ENCODE measurements at regions not wholly inside any gene's neighbourhood (a gene's known extent, or its start where the extent isn't known, plus 50 kb on each side); places are given as distances from the start of the nearest gene placed in this dataset.

DNA sequence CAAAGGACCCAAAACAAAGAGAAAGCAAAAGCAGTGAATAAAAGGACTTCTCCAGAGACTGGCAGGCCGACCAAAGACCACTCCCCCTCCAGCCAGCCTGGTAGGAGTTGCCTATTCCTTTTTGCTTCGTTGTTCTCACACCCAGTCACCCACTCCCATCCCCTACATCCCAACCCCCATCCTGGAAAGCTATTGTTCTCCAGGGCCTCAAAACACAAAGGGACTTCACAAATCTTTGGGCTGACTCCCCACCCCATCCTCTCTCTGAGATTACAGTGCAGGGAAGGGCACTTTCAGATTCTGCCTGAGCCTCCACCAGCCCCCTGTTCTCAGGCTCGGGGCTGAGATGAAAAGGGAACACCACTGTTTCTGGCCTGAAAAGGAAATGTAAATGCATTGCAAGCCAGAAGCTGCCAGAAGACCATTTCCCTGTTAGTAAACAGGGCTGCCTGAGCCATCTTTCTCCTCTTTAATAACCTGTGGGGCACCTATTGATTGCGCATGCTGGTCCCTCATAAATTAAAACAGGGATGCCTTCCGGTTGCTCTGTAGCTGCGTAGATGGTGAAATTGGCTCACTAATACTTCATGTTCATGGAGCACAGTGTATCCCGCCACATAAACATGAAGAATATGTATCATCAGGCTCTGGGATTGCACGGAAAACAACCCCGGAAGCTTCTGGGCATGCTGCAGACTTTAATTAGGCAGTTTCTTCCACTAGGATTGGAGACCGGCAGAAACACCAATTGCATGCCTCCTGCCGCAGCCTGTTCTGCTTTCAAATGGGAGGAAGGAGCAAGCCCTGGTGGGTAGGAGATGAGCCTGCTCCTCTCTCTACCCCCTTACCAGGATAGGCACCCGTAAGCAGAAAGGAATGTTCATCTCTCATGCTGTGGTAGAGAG is 130.3 kb upstream of the FUT8 start:
- DNase-seq (ENCODE audit: low spot score), result no peak

GRCh38 chr14:65282896-65283253 is 129.7 kb upstream of the FUT8 start:
- no peak for DNase-seq (ENCODE audit: low spot score)

DNA sequence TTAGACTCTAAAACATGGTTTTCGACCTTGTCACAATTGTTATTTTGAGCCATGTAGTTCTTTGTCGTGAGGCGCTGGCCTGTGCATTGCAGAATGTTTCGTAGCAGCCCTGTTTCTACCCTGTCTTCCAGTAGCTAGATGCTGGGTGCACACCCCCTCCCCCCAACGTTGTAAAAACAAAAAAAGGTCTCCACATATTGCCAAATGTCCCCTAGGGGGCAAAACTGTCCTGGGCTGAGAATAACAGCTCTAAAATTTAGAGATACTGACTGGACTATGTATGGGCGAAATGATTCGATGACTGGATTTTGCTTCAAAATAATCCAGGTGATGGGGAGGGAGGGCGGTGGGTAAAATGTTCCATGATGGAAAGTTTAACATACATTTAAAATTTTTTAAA is 126.1 kb upstream of the FUT8 start:
- peak; percentile 68 for DNase-seq (ENCODE audit: low spot score)

GRCh38 chr14:65287264-65288131 is 125.0 kb upstream of the FUT8 start:
- peak; percentile 76 for DNase-seq (ENCODE audit: low spot score)

GRCh38 chr14:65290830-65291229 is 121.7 kb upstream of the FUT8 start:
- DNase-seq (ENCODE audit: low spot score), result no peak

DNA sequence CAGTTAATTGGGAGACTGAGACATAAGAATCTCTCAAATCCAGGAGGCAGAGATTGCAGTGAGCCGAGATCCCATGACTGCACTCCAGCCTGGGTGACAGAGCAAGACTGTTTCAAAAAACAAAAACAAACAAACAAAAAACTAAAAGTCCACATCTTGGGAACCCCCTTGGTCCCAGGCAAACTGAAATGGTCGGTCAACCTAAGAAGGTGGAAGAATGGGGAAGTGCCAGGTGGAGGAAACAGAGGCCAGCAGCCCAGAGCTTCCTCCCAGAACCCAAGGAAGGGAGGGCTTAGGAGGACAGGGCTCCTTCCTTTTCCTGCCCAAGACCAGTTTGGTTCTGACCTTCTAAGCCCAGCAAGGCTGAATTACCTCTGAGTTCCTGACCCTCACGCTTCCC is 121.0 kb upstream of the FUT8 start:
- no peak for DNase-seq (ENCODE audit: low spot score)

- DNase-seq (ENCODE audit: low spot score), result no peak
These were observed 117.7 kb upstream of the FUT8 start for GRCh38 chr14:65294816-65295215.

GRCh38 chr14:65296402-65296801 is 116.1 kb upstream of the FUT8 start:
- DNase-seq (ENCODE audit: low spot score), result no peak

DNA sequence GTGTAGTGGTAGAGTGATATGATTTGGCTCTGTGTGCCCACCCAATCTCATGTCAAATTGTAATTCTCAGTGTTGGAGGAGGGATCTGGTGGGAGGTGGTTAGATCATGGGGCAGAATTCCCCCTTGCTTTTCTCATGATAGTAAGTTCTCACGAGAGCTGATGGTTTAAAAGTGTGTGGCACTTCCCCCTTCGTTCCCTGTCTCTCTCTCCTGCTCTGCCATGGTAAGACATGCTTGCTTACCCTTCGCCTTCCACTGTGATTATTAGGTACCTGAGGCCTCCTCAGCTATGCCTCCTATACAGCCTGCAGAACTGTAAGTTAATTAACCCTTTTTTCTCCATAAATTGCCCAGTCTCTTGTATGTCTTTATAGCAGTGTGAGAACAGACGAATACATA is 115.7 kb upstream of the FUT8 start:
- no peak for DNase-seq (ENCODE audit: low spot score)

- DNase-seq (ENCODE audit: low spot score), result no peak
These were observed 114.8 kb upstream of the FUT8 start for GRCh38 chr14:65297744-65298143.

DNA sequence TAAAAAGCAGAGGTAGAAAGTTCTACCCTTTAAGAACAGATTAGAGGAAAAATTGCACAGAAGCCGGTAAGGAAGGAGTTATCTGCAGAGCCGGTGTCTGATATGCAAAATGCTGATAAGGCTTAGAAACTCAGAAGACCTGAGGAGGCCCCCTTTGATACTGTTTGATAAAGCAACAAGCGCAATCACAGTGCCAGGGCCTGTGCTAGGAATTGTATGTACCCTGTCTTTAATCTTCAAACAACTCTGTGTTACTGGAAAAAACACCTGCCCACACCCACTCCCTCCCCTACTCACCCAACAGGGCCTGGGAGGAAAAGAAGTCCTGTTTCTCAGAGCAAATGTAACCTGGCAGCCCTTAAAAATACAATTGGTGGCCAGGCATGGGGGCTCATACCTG is 112.7 kb upstream of the FUT8 start:
- no peak for DNase-seq (ENCODE audit: low spot score)

DNA sequence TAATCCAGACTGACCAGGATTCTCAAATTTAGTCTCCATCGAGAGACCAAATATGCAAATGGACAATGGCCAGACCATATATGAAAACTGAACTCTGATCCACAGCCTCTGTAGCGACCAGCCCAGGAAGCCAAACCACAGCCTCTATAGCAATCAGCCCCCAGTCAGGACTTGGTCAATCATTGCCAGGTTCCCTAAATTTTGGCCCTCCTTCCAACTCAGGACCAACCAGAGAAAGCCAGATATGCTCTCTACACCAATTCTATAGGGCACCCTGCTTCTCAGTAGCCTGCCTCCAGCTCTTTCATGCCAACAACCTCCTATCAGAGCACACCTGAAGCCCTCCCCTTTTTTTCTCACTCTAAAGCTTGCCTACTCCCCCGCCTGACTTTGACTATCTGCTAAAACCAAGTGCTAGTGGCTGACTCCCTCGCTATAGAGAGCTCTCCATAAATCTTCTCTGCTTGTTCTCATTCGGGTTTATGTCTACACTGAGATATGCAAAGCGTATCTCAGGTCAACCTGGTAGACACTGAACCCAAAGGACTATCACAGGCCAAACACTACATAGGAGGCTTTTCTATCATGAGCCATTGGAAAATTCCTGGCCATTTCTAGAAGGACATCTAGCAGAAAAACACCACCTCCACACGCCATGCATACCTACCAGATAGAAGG is 110.5 kb upstream of the FUT8 start:
- no peak for DNase-seq (ENCODE audit: low spot score)

DNA sequence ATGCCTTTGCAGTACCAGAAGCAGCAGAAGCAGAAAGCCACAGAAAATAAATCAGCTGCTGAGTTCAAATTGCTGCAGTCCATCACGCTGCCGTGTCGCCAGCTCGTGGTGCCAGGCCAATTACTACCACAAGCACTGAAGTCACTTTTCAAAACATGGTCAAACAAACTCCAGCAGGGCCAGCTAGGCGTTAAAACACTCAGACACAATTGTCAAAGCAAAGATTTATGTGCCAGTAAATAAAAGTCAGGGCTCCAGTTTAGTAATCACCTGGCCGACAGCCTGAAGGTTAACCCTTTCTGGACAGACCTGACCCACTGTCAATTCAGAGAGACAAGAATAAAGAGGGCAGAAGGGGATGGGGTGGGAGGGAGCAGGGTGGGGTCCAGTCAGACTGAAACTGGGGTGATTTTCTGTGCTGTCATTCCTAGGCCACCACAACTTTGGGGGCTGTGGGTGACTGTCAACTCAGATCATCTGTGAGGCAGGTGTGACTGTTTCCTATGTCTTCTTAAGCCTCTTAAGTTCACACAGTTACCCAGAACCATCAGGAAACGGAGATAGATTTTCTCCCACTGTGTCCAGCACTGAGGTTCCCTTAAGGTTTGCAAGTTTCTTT is 109.8 kb upstream of the FUT8 start:
- DNase-seq (ENCODE audit: low spot score), result no peak

DNA sequence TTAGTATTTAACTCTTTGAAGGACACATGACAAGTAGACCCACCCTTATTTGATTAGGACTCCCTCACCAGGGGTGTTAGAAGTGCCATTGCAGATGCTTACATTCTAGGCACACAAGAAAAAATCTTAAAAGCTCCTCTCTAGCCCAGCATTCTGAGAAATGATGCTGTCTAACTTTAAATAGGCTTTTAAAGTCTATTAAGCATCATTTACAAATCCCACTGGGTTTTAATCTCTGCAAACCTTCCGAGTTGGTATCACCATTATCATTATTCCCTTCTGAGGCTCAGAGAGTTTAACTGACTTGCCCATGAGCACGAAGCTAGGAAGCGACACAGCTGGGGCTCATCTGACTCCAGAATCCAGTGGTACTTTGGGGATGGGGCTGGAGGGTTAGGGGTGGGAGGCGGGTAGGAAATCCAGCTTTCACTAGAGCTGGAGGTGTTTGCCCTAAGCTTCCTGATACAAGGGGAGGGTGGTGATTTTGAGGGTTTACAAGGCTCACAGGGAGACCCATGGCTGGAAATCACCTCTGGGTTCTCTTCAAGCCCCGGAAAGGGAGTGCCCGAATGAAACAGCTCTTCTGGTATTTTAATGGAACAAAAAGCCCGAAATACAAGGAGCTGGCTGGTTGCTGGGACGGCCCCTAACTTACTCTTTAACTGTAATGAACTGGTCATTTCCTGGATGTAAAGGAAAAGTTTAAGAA is 109.2 kb upstream of the FUT8 start:
- peak; percentile 33 for DNase-seq (ENCODE audit: low spot score)

GRCh38 chr14:65303899-65304222 is 108.7 kb upstream of the FUT8 start:
- DNase-seq (ENCODE audit: low spot score), result no peak

GRCh38 chr14:65304239-65304638 is 108.3 kb upstream of the FUT8 start:
- DNase-seq (ENCODE audit: low spot score), result no peak

DNA sequence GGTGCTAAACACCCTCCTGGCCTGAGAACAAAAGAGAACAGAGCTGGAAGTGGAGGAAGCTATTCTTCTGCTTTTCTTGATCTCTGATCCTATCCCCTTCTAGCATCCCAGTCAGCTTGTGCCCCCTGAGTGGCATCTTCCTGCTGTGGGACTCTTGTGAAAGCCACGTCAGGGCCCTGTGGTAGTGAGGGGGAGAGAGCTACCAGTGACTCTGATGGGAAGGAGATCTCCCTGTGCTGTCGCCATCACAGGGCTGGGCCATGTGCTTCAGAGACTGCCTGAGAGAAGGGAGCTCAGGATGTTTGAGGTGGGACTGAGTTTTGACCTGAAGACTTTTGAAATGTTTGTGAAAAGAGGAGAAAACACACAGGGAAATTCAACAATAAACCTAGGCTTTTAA is 107.6 kb upstream of the FUT8 start:
- no peak for DNase-seq (ENCODE audit: low spot score)

DNA sequence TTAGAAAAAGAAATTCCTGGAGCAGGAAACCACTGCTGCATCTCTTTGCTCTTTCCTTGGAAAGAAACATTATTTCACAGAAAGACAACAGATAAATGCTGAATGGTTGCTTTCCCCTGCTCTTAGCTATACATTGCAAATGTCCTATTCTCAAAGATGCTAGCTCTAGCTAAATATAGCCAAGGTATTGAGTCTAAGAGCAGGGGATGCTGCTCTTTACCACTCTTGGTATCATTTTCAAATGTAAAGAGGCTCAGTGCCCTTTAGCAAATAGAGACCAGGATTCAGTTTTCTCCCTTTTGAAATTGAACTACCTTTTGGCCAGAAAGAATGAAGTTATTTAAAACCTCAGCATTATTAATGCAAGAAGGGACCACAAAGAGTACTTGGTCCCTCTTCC is 104.0 kb upstream of the FUT8 start:
- no peak for DNase-seq (ENCODE audit: low spot score)

- no peak for DNase-seq (ENCODE audit: low spot score)
These were observed 102.0 kb upstream of the FUT8 start for GRCh38 chr14:65310568-65310967.

- DNase-seq (ENCODE audit: low spot score), result no peak
These were observed 99.7 kb upstream of the FUT8 start for GRCh38 chr14:65312859-65313258.

DNA sequence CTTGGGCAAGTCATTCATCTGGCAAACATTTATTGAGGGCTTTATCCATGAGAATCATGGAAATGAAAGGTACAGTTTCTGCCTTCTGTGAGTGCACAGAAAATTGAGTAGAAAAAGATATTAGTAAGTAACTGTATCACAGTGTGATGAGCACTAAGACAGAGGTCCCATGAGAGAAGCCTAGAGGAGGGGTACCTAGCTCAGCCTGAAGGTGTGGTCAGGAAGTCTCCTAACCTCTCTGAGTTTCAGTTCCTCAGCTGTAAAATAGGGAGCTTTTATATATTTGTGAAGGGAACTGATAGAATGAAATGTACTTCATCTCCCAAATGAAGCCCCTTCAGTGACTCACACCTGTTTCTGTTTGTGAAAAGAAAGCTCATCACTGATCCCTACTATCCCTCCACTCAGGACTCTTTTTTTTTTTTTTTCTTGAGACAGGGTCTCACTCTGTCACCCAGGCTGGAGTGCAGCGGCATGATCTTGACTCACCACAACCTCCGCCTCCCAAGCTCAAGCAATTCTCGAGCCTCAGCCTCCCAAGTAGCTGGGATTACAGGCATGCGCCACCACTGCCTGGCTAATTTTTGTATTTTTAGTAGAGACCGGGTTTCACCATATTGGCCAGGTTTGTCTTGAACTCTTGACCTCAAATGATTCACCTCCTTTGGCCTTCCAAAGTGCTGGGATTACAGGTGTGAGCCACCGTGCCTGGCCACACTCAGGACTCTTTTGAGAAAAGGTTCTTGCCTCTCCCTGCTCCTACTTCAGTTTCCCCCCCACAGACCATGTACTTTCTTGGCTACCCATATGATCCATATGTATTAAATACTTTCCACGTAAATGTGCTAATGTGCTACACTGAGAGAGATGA is 93.7 kb upstream of the FUT8 start:
- peak; percentile 69 for DNase-seq (ENCODE audit: low spot score)

Data from germinal center (tissue), 1 donor.